ENCODE measurements at regions not wholly inside any gene's neighbourhood (a gene's known extent, or its start where the extent isn't known, plus 50 kb on each side); places are given as distances from the start of the nearest gene placed in this dataset.
"Not testable (repeated sequence)": the region's sequence is repeated elsewhere in the genome, so short reads cannot be mapped to it uniquely, and the experiment has no call there.

DNA sequence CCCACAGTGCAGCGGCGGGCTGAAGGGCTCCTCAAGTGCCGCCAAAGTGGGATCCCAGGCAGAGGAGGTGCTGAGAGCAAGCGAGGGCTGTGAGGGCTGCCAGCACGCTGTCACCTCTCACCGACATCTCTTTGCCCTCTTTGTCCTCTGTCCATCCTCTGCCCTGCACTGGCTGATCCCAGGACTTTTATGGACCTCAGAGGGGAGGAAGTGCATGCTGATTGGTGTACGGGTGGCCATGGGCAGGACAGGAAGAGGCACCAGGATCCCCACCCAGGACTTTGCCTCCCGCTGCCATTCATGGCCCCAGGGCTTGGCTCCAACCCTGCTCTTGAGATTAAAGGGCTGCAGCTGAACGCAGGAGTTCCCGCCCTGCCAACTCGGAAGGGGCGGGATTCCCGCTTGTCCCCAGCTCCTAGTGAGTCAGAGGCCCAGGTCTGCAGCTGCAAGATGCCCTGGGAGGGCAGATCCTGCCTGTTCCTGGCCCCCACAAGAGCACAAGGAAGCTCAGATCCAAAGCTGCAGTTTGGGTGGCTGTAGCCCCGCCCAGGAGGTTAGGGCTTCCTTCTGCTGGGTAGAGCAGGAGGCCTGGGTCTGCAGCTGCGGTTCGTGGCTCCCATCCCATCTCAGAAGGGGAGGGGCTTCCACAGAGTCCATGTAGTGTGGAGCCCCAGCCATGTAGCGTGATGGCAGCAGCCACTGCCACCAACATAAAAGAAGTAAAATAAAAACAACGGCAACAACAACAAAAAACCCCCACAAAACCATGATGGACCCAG lies 1716.7 kb downstream of the SLITRK1 start:
- DNase-seq (ENCODE audit: low read depth) = no peak

GRCh38 chr13:82164780-82165395 lies 1717.4 kb downstream of the SLITRK1 start:
- not testable (repeated sequence) for DNase-seq (ENCODE audit: low read depth)

GRCh38 chr13:82147526-82147925 lies 1734.7 kb downstream of the SLITRK1 start:
- no peak for DNase-seq (ENCODE audit: low read depth)

DNA sequence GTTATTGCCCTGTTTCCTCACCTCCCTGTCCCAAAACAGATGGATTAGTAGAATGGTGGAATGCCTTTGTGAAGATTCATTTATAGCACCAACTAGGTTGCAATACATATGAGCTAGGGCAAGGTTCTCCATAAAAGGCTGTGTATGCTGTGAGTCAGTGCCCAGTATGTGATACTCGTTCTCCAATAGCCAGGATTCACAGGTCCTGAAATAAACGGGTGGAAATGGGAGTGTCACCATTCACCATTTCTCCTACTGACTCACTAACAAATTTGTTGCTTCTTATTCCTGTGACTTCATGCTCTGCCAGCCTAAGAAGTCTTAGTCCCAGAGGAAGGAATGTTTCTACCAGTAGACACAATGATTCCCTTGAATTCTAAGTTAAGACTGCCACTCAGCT lies 1745.4 kb downstream of the SLITRK1 start:
- no peak for DNase-seq (ENCODE audit: low read depth)

DNA sequence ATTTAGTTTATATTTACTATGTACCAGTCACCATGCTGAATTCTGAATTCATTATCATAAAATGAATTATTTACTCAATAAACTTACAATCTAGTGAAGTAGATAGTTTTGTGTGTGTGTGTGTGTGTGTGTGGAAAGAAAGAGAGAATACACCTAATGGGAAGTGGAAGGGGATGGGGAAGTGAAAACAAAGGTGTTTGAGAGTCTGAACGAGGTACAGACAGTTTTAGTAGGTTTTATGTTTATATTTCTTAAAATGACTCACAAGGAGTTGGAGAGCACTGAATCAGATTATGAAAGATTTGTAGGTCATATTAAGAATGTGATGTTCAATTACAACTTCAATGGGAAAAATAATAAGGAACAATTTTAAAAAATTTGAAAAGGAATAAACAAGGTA lies 1753.0 kb downstream of the SLITRK1 start:
- no peak for DNase-seq (ENCODE audit: low read depth)

DNA sequence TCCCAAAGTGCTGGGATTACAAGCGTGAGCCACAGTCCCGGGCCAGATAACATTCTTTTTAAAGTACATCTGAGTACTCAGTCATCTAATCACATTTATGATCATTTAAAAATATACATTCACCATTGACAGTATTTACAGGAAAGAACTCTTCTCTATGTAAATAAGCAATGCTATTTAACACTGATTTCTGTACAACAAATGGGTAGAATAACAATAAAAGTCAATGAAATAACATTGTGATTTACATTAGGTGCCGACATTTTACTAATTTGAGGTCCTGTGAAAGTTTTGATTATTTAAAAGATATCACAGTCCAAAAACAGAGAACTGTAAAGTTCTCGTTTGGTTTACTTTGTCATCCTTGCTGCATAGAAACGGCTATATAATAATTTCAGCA lies 1763.7 kb downstream of the SLITRK1 start:
- DNase-seq (ENCODE audit: low read depth) = no peak

- DNase-seq (ENCODE audit: low read depth) = no peak
Observed at GRCh38 chr13:82116422-82116989, 1765.8 kb downstream of the SLITRK1 start.

GRCh38 chr13:82115391-82115790 lies 1766.9 kb downstream of the SLITRK1 start:
- DNase-seq (ENCODE audit: low read depth) = no peak

DNA sequence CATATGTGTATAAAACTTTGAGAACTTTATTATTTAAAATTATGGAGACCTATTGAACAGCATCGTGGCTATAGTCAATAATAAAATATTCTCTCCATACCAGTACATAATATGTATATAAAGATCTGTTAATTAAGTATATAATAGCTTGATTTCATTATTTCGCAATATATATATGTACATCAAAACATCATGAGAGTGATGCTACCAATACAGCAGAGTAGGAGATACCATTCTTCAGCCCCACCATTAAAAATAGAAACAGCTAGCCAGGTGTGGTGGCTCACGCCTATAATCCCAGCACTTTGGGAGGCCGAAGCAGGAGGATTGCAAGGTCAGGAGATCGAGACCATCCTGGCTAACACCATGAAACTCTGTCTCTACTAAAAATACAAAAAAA lies 1755.3 kb upstream of the SPRY2 start:
- no peak for DNase-seq (ENCODE audit: low read depth)

DNA sequence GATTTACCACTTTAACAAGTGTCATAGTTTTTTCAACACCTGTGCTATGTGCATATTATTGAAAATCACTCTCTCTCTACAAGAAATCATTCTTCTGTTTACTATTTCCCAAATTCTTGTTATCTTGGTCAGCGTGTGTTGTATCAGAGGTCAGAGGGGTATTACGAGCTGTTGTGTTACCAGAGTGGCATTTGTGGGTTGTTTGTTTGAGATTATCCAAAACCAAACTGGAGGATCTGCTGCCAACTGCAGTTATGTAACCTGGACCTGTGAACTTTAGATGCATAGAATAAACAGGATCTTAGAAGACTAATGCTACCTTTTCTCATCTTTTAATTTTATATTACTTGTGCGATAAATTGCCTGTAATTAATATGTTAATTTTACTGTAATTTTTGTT lies 1751.4 kb upstream of the SPRY2 start:
- no peak for DNase-seq (ENCODE audit: low read depth)

- no peak for DNase-seq (ENCODE audit: low read depth)
Observed at GRCh38 chr13:82088781-82089180, 1747.9 kb upstream of the SPRY2 start.

- no peak for DNase-seq (ENCODE audit: low read depth)
Observed at GRCh38 chr13:82076496-82076895, 1735.6 kb upstream of the SPRY2 start.

- DNase-seq (ENCODE audit: low read depth) = no peak
Observed at GRCh38 chr13:82070416-82070815, 1729.5 kb upstream of the SPRY2 start.

GRCh38 chr13:82062772-82063171 lies 1721.8 kb upstream of the SPRY2 start:
- no peak for DNase-seq (ENCODE audit: low read depth)

DNA sequence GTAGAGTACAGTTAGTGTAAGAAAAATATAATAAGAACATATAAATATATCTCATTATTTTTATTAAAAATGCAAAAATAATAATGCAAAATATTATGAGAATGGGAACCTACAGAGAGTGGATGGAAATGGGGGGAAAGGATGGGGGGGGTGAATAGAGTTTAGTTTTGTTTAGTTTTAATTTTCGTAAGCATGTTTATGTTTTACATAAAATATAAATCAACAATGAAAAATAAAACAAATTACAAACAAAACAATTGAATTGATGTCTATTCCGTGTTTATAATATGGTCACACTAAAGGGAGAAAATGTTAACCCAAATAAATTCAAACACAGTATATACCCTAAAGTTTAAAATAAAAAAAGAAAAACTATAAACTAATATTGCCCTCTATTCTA lies 1717.4 kb upstream of the SPRY2 start:
- DNase-seq (ENCODE audit: low read depth) = no peak

GRCh38 chr13:82045316-82045715 lies 1704.4 kb upstream of the SPRY2 start:
- DNase-seq (ENCODE audit: low read depth) = not testable (repeated sequence)

DNA sequence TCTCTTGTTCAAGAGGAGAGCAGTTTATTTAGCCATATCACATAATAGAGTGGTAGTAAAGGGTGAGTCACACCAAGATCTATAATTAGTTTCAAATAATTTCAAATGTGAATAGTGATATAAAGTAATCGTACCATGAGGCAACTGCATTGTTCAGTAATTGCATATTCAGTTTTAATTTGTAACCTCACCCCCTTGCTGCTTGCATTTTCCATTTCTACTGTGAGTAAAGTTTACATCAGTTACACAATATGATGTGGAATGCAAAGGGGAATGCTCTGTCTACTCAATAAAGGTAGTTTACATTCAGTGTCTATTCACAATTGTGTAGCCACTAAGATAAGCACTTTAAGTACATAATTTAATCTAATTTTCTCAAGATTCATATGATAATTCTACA lies 1695.7 kb upstream of the SPRY2 start:
- no peak for DNase-seq (ENCODE audit: low read depth)

- DNase-seq (ENCODE audit: low read depth) = no peak
Observed at GRCh38 chr13:82011355-82011754, 1670.4 kb upstream of the SPRY2 start.

- DNase-seq (ENCODE audit: low read depth) = no peak
Observed at GRCh38 chr13:82010780-82011179, 1669.9 kb upstream of the SPRY2 start.

- DNase-seq (ENCODE audit: low read depth) = no peak
Observed at GRCh38 chr13:82002710-82003109, 1661.8 kb upstream of the SPRY2 start.

DNA sequence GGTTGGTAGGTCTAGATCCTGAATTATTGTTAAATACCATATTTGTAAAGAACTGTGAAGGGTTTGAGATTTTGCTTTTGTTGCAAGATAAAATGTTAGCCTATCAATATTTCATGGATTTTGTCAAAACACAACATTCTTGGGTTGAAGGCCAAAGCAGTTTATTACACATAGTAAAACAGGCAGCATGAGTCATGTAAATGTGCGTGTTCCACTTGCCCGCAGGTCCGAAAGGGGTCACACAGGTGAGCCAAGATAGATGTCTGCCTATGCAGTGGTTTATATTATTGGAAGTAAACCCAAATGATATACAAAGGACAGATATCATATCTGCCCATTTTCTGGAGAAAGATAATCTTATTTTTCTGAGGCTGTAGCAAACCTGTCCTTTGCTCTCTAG lies 1654.4 kb upstream of the SPRY2 start:
- DNase-seq (ENCODE audit: low read depth) = no peak

- DNase-seq (ENCODE audit: low read depth) = no peak
Observed at GRCh38 chr13:81990652-81991051, 1649.7 kb upstream of the SPRY2 start.

DNA sequence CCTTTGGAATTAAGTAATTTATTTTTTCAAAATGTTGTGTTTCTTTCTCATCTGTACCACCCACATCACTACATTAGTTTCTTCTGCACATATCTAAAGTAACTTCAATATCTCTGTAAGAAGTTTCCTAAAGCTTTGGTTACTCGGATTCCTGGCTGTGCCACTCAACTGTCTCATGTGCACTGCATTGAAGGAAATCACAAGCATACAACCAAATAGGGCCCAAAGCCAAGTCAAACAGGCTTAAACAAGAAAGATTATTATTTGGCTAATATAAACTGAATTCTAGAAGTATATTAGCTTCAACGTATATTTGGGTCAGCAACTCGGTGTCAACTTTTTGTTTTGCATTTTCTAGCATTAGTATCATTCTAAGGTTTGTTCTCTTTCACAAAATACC lies 1647.6 kb upstream of the SPRY2 start:
- no peak for DNase-seq (ENCODE audit: low read depth)
